Heart left ventricle (tissue), 16 donors: ENCODE measurements at regions not wholly inside any gene's neighbourhood (a gene's known extent, or its start where the extent isn't known, plus 50 kb on each side); places are given as distances from the start of the nearest gene placed in this dataset.
"Not testable (repeated sequence)": the region's sequence is repeated elsewhere in the genome, so short reads cannot be mapped to it uniquely, and the experiment has no call there.

Experiments
- ATAC-seq, 4 donors: fragments of 200-7000 bp; cut with Tn5 transposase; one replicate each; pipeline ENCODE4 v1.9.1; 2020 to 2022; ENCODE audit warnings: moderate library complexity in 4 of 4, mild to moderate bottlenecking in 3 of 4, moderate number of reproducible peaks in 1 of 4
- DNase-seq, 5 donors: peaks; one replicate each; pipeline ENCODE4 v3.0.0-alpha.2; 2020
- H3K27ac ChIP-seq, 12 donors: fragments of 200-600 bp; sonication (generic) in 4 of 12; one replicate each; pipeline versions ENCODE4 v1.5.0 to v1.8.0; 2016 to 2022; ENCODE audit warnings: mild to moderate bottlenecking in 2 of 12
- H3K27me3 ChIP-seq, 9 donors: fragments of 200-600 bp; sonication (generic) in 2 of 9; one replicate each; pipeline versions ENCODE4 v1.5.1 to v1.8.0; 2016 to 2022; ENCODE audit warnings: mild to moderate bottlenecking in 3 of 9
- H3K36me3 ChIP-seq, 9 donors: fragments of 200-600 bp; sonication (generic) in 2 of 9; one replicate each; pipeline versions ENCODE4 v1.5.0 to v1.8.0; 2018 to 2022; ENCODE audit warnings: mild to moderate bottlenecking in 2 of 9
- H3K4me1 ChIP-seq, 12 donors: fragments of 200-600 bp; sonication (generic) in 4 of 12; one replicate each; pipeline versions ENCODE4 v1.5.0 to v1.8.0; 2016 to 2022; ENCODE audit warnings: mild to moderate bottlenecking in 3 of 12
- H3K4me3 ChIP-seq, 12 donors: fragments of 200-600 bp; sonication (generic) in 4 of 12; one replicate each; pipeline versions ENCODE4 v1.5.0 to v1.8.0; 2017 to 2022; ENCODE audit warnings: mild to moderate bottlenecking in 9 of 12, moderate library complexity in 4 of 12
- H3K9me3 ChIP-seq, 12 donors: fragments of 200-600 bp; sonication (generic) in 4 of 12; one replicate each; pipeline versions ENCODE4 v1.5.0 to v1.8.0; 2016 to 2022; ENCODE audit warnings: mild to moderate bottlenecking in 1 of 12
- POLR2A ChIP-seq, 2 donors: fragments of 450-650 bp; IDR thresholded peaks; one replicate each; pipeline ENCODE4 v1.6.1; 2017; ENCODE audit warnings: antibody characterized with exemption in 2 of 2, mild to moderate bottlenecking in 2 of 2, moderate library complexity in 2 of 2
- WGBS, 4 donors: extraction: QIAGEN DNeasy Blood & Tissue Kit in 2 of 4; methylation state at CpG; one replicate each; pipeline versions ENCODE4 v1.1.5 to v1.1.7; 2013 to 2018; 5-methylcytosine and 5-hydroxymethylcytosine counted together
- intact Hi-C, 10 donors: fragments of 100-400 bp; cut with DNase I; formaldehyde crosslinking; loops; one replicate each; pipeline versions ENCODE4 v1.11.1 to v1.14.2; 2022
- TF ChIP-seq, protein P1 (sequence below), 12 donors: fragments of 200-600 bp; sonication (generic) in 4 of 12; IDR thresholded peaks; one replicate each; pipeline versions ENCODE4 v1.5.0 to v1.8.0; 2018 to 2022; ENCODE audit warnings: antibody characterized with exemption in 12 of 12, mild to moderate bottlenecking in 5 of 12
- donor health status: ischemic (EF 13 %, LVEDD 7.1; RV severe dilation, severe dysfunction).
- donor health status: healthy with polysubstance abuse.
- donor health status: DM: no; HTN: yes; CAD: no.
- donor health status: DM: no; HTN: no; CAD: no.
- donor health status: ischemic (EF 25% LVEDD 6.9; RV normal size, moderate dysfunction).
- donor health status: ischemic (EF 25% LVEDD 5.7; RV mildly dilated, moderate dysfunction).
- donor health status: healthy.
- donor health status: DM: yes; HTN: yes; CAD: no.
- donor health status: ischemic (EF 35%, LVEDD 5.7; RV mildly dilated, moderate dysfunction).
- donor health status: nonischemic (EF 11% LVEDD 7.7; RV severe dilation, severe dysfunction).
- donor health status: DM: yes; HTN: yes; CAD: no.
- donor health status: PGD.
- donor health status: ischemic (EF 29% LVEDD 5.4; RV normal size, mild dysfunction).
- donor health status: nonischemic (EF 23%, LVEDD 6.1; RV moderate dilation, normal function).

DNA sequence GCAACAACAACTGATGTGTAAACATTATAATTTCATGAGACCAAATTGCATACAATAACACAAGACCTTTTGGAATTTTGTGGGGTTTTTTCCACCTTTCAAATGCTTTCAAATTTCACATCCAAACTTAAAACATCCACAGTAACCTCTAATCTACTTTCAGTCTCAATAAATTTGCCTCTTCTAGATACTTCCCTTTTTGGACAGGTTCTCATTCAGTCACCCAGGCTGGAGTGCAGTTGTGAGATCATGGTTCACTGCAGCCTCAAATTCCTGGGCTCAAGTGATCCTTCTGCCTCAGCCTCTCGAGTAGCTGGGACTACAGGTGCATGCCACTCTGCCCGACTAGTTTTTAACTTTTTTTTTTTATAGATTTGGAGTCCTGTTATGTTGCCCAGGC, 556.6 kb downstream of the NLGN4X start:
- Histone ChIP-seq H3K4me3 (no peak overlapping the region), H3K4me1 (no peaks in the 10 kb centered on the region), H3K36me3 (no peaks in the 10 kb centered on the region), H3K27me3 (no peaks in the 10 kb centered on the region), H3K27ac (no peak overlapping the region), H3K9me3 (peaks cover 0 to 6% (median 0%) of the 10 kb centered on the region in 12 donors)
- TF ChIP-seq, protein P1, sequence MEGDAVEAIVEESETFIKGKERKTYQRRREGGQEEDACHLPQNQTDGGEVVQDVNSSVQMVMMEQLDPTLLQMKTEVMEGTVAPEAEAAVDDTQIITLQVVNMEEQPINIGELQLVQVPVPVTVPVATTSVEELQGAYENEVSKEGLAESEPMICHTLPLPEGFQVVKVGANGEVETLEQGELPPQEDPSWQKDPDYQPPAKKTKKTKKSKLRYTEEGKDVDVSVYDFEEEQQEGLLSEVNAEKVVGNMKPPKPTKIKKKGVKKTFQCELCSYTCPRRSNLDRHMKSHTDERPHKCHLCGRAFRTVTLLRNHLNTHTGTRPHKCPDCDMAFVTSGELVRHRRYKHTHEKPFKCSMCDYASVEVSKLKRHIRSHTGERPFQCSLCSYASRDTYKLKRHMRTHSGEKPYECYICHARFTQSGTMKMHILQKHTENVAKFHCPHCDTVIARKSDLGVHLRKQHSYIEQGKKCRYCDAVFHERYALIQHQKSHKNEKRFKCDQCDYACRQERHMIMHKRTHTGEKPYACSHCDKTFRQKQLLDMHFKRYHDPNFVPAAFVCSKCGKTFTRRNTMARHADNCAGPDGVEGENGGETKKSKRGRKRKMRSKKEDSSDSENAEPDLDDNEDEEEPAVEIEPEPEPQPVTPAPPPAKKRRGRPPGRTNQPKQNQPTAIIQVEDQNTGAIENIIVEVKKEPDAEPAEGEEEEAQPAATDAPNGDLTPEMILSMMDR (IDR thresholded peaks at IDR 0.05) = no peak
- TF ChIP-seq POLR2A (IDR thresholded peaks at IDR 0.05) = no peak
- no peak for ATAC-seq
- no peak for DNase-seq
- 46 to 62% (median 60%) methylated on average over 2 of the region's 2 CpGs for WGBS, 4 donors
- intact Hi-C loops = no loop called here

DNA sequence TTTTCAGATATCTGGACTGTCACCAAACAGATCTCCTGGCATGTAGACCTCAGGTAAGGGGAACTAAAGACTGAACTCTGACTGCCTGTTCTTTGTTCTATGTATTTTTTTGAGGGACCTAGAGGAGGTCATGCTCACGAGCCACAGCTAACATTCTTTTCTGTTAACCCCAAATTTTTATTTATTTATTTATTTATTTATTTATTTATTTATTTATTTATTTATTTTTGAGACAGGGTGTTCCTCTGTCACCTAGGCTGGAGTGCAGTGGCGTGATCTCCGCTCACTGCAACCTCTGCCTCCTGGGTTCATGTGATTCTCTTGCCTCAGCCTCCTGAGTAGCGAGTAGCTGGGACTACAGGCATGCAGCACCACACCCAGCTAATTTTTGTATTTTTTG, 562.0 kb downstream of the NLGN4X start:
- H3K4me1 ChIP-seq, DNase-seq, intact Hi-C loops, H3K27ac ChIP-seq, ATAC-seq, H3K27me3 ChIP-seq, H3K4me3 ChIP-seq, H3K9me3 ChIP-seq, H3K36me3 ChIP-seq: not testable (repeated sequence)
- 75 to 85% (median 78%) methylated on average over 4 of the region's 4 CpGs for WGBS, 4 donors

DNA sequence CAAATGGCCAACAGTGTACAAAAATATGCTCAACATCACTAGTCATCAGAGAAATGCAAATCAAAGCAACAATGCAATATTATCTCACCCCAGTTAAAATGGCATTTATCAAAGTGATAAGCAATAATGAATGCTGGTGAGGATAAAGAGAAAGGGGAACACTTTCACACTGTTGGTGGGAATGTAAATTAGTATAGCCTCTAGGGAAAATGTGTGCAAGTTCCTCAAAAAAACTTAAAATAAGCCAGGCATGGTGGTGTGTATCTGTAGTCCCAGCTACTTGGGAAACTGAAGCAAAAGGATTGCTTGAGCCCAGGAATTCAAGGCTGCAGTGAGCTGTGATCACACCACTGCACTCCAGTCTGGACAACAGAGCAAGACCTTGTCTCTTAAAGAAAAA, 572.1 kb downstream of the NLGN4X start:
- DNase-seq (no peak), ATAC-seq (no peak)
- Histone ChIP-seq H3K4me3 (no peak overlapping the region), H3K9me3 (peaks cover 0 to 9% (median 0%) of the 10 kb centered on the region in 12 donors), H3K4me1 (no peaks in the 10 kb centered on the region), H3K27me3 (no peaks in the 10 kb centered on the region), H3K27ac (no peak overlapping the region), H3K36me3 (no peaks in the 10 kb centered on the region)
- TF ChIP-seq, protein P1 (IDR thresholded peaks at IDR 0.05) = no peak
- TF ChIP-seq POLR2A (IDR thresholded peaks at IDR 0.05) = no peak
- intact Hi-C loops = no loop called here

DNA sequence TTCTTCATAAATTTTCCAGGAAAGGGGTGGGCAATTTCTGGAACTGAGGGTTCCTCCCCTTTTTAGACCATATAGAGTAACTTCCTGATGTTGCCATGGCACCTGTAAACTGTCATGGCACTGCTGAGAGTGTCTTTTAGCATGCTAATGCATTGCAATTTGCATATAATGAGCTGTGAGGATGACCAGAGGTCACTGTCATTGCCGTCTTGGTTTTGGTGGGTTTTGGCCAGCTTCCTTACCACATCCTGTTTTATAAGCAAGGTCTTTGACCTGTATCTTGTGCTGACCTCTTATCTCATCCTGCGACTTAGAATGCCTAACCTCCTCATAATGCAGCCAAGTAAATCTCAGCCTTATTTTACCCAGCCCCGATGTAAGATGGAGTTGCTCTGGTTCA, 577.8 kb downstream of the NLGN4X start:
- TF ChIP-seq, protein P1 (IDR thresholded peaks at IDR 0.05) = no peak
- TF ChIP-seq POLR2A (IDR thresholded peaks at IDR 0.05) = no peak
- intact Hi-C loops = no loop called here
- ATAC-seq (no peak), DNase-seq (no peak)
- Histone ChIP-seq H3K9me3 (peaks cover 0 to 9% (median 0%) of the 10 kb centered on the region in 12 donors), H3K27ac (no peak overlapping the region), H3K36me3 (no peaks in the 10 kb centered on the region), H3K4me1 (no peaks in the 10 kb centered on the region), H3K4me3 (no peak overlapping the region), H3K27me3 (no peaks in the 10 kb centered on the region)
- WGBS, 4 donors = 47 to 57% (median 53%) methylated on average over 3 of the region's 3 CpGs

DNA sequence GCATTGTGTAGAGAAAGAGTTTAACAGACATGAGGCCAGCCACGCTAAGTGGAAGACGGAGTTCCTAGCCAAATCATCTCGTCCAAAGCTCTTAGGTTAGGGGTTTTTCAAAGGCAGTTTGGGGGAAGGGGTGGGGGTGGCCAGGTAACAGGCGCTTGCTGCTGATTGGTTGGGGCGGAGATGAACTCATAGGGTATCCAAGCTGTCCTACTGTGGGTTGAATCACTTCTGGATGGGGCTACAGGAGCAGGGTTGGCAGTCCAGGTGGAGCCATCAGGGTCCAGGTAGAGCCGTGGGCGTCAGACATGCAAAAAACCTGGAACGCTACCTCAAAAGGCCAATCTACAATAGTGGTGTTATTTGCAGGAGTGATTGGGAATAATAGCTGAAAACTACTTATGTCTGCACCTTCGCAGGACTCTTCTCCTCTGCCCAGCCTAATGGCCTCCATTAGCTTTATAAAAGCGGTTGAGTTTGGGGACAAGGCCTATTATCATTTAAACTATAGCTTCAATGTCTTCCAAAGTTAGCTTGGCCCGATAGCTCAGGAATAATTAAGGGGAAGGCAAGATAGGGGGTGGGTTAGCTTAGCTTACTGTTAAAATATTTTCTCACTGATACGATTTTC, 579.6 kb downstream of the NLGN4X start:
- no peak for ATAC-seq
- no peak for DNase-seq
- Histone ChIP-seq H3K36me3 (no peaks in the 10 kb centered on the region), H3K4me1 (no peaks in the 10 kb centered on the region), H3K27ac (no peak overlapping the region), H3K27me3 (no peaks in the 10 kb centered on the region), H3K9me3 (peaks cover 0 to under 1% (median 0%) of the 10 kb centered on the region in 12 donors), H3K4me3 (no peak overlapping the region)
- TF ChIP-seq, protein P1 (IDR thresholded peaks at IDR 0.05) = no peak
- TF ChIP-seq POLR2A (IDR thresholded peaks at IDR 0.05) = no peak
- intact Hi-C loops = no loop called here
- WGBS, 4 donors = 44 to 59% (median 51%) methylated on average over 12 of the region's 12 CpGs
